Neural progenitor cell (in vitro differentiated cells): ENCODE measurements at regions not wholly inside any gene's neighbourhood (a gene's known extent, or its start where the extent isn't known, plus 50 kb on each side); places are given as distances from the start of the nearest gene placed in this dataset.

Experiments used
- DNase-seq: peaks from one replicate; pipeline ENCODE4 v3.0.0-alpha.2; 2016; ENCODE audit warnings: low spot score
- H2AFZ ChIP-seq: fragments of 200-600 bp; sonication (generic); replicated peaks from 2 replicates; pipeline ENCODE4 v1.6.1; 2016; ENCODE audit warnings: antibody characterized with exemption
- H3F3A ChIP-seq: fragments of 200-600 bp; sonication (generic); 2 replicates; pipeline ENCODE4 v1.6.1; 2016; ENCODE audit warnings: antibody characterized with exemption, low read depth
- H3K27ac ChIP-seq: fragments of 200-600 bp; sonication (generic); 2 replicates; pipeline ENCODE4 v1.5.1; 2016; ENCODE audit warnings: mild to moderate bottlenecking
- H3K27me3 ChIP-seq: fragments of 200-600 bp; sonication (generic); 2 replicates; pipeline ENCODE4 v1.6.1; 2016; ENCODE audit warnings: mild to moderate bottlenecking, moderate library complexity
- H3K36me3 ChIP-seq: fragments of 200-600 bp; sonication (generic); 2 replicates; pipeline ENCODE4 v1.5.1; 2016
- H3K4me1 ChIP-seq: fragments of 200-600 bp; sonication (generic); 2 replicates; pipeline ENCODE4 v1.6.1; 2016; ENCODE audit warnings: mixed run types
- H3K4me2 ChIP-seq: fragments of 200-600 bp; sonication (generic); 2 replicates; pipeline ENCODE4 v1.6.1; 2016
- H3K4me3 ChIP-seq: fragments of 200-600 bp; sonication (generic); 2 replicates; pipeline ENCODE4 v1.5.1; 2016
- H3K79me2 ChIP-seq: fragments of 200-600 bp; sonication (generic); 2 replicates; pipeline ENCODE4 v1.6.1; 2016; ENCODE audit warnings: low read depth
- H3K9ac ChIP-seq: fragments of 200-600 bp; sonication (generic); 2 replicates; pipeline ENCODE4 v1.6.1; 2016
- H3K9me3 ChIP-seq: fragments of 200-600 bp; sonication (generic); 2 replicates; pipeline ENCODE4 v1.5.1; 2016; ENCODE audit warnings: low read depth
- H4K20me1 ChIP-seq: fragments of 200-600 bp; sonication (generic); 2 replicates; pipeline ENCODE4 v1.6.1; 2016; ENCODE audit warnings: low read depth
- H3K27ac Mint-ChIP-seq: 3 replicates; pipeline ENCODE4 v1.8.0; 2021; ENCODE audit warnings: mixed read lengths
- H3K27me3 Mint-ChIP-seq: 2 replicates; pipeline ENCODE4 v1.8.0; 2022; ENCODE audit warnings: low read depth, mild to moderate bottlenecking, inconsistent platforms, moderate library complexity, mixed read lengths; ENCODE audit not compliant: insufficient read depth
- H3K36me3 Mint-ChIP-seq: 3 replicates; pipeline ENCODE4 v1.8.0; 2021; ENCODE audit warnings: mixed read lengths
- H3K4me1 Mint-ChIP-seq: 3 replicates; pipeline ENCODE4 v1.8.0; 2021; ENCODE audit warnings: mixed read lengths
- H3K4me3 Mint-ChIP-seq: 3 replicates; pipeline ENCODE4 v1.8.0; 2021; ENCODE audit warnings: mild to moderate bottlenecking, moderate library complexity, mixed read lengths
- H3K9me3 Mint-ChIP-seq: 3 replicates; pipeline ENCODE4 v1.8.0; 2020; ENCODE audit warnings: mixed read lengths
- CTCF ChIP-seq: fragments of 200-600 bp; sonication (generic); IDR thresholded peaks from 2 replicates; pipeline ENCODE4 v1.5.1; 2017; ENCODE audit warnings: antibody characterized with exemption, mild to moderate bottlenecking
- EZH2 ChIP-seq: fragments of 200-600 bp; sonication (generic); IDR thresholded peaks from 2 replicates; pipeline ENCODE4 v1.6.1; 2017; ENCODE audit warnings: antibody characterized with exemption, mild to moderate bottlenecking, moderate library complexity
- EZH2phosphoT487 ChIP-seq: fragments of 200-600 bp; sonication (generic); IDR thresholded peaks from 2 replicates; pipeline ENCODE4 v1.6.1; 2017; ENCODE audit warnings: antibody characterized with exemption

DNA sequence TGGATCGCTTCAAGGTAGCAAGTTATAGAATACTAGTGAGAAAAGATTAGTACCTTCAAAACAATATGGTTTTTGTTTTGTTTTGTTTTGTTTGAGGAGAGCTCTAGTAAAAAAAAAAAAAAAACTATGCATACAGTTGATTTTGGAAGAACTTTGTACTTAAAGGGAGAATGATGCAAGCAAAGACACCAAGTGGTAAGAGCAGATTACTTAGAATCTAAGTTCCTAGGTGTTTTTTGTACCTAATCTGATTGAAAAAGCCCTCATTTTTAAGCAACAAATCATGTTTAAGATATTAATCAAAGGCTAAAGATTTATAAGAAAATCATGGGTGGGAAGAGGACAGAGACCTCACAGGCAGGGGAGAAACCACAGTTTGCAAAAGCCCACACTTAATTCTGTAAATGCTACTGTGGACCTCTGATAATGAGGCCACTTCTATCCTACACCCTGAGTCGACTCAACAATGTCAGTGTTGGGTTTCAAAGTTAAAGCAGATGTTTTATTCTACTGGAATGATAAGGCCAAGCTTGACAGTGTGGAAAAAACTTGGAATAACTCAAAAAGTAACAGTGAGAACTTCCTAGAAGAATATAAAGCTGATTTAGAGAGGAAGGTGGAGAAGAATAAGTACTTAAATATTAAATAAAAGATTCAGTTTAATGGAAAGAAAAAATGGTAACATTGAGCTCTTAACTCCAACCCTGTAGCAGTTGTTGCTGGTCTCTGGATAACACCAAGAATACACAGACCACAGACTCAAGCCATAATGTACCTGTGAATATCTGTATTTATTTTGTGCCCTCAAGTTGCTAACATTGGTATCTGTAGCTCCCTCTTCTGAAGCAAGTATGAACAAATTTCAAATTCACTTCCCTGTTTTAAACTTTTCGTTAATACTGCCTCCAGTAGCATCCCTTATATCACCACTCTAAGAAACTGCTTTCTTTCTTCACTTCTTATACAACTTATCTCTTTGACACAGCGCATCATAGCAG, 1047.8 kb downstream of the EPHA7 start:
- H3K36me3 Mint-ChIP-seq: no peaks in the 10 kb centered on the region

GRCh38 chr6:92369309-92369708, 1050.0 kb downstream of the EPHA7 start:
- no peak overlapping the region for H3K9ac ChIP-seq
- no peaks in the 10 kb centered on the region for H3K4me1 ChIP-seq
- DNase-seq: no peak
- no peaks in the 10 kb centered on the region for H3K79me2 ChIP-seq
- Mint-ChIP-seq H3K27ac (no peak overlapping the region), H3K4me3 (no peak overlapping the region), H3K27me3 (no peaks in the 10 kb centered on the region), H3K4me1 (no peaks in the 10 kb centered on the region), H3K36me3 (no peaks in the 10 kb centered on the region), H3K9me3 (no peaks in the 10 kb centered on the region)
- H3K27ac ChIP-seq: no peak overlapping the region
- TF ChIP-seq EZH2phosphoT487 (no peak), CTCF (no peak), EZH2 (no peak)
- H3K27me3 ChIP-seq: no peaks in the 10 kb centered on the region
- no peaks in the 10 kb centered on the region for H3F3A ChIP-seq
- H3K4me3 ChIP-seq: no peak overlapping the region
- no peaks in the 10 kb centered on the region for H4K20me1 ChIP-seq
- H2AFZ ChIP-seq: no peak overlapping the region
- H3K4me2 ChIP-seq: no peak overlapping the region
- H3K36me3 ChIP-seq: no peaks in the 10 kb centered on the region
- H3K9me3 ChIP-seq: no peaks in the 10 kb centered on the region

More for the DNA sequence above, 1047.8 kb downstream of the EPHA7 start:
- Histone ChIP-seq H3K4me2 (no peak overlapping the region), H2AFZ (no peak overlapping the region), H3K9ac (no peak overlapping the region), H3K27ac (no peak overlapping the region), H3K79me2 (no peaks in the 10 kb centered on the region), H3K27me3 (no peaks in the 10 kb centered on the region), H3F3A (no peaks in the 10 kb centered on the region), H3K4me1 (no peaks in the 10 kb centered on the region), H3K36me3 (no peaks in the 10 kb centered on the region), H3K4me3 (no peak overlapping the region), H4K20me1 (no peaks in the 10 kb centered on the region), H3K9me3 (no peaks in the 10 kb centered on the region)
- TF ChIP-seq EZH2 (no peak), EZH2phosphoT487 (no peak), CTCF (no peak)
- Mint-ChIP-seq H3K9me3 (no peaks in the 10 kb centered on the region), H3K27me3 (no peaks in the 10 kb centered on the region), H3K4me3 (no peak overlapping the region), H3K4me1 (no peaks in the 10 kb centered on the region), H3K27ac (no peak overlapping the region)
- no peak for DNase-seq

- no peak for TF ChIP-seq EZH2
- Mint-ChIP-seq H3K9me3 (no peaks in the 10 kb centered on the region), H3K36me3 (no peaks in the 10 kb centered on the region), H3K4me1 (no peaks in the 10 kb centered on the region), H3K4me3 (no peak overlapping the region), H3K27me3 (no peaks in the 10 kb centered on the region), H3K27ac (no peak overlapping the region)
- H3K4me1 ChIP-seq: no peaks in the 10 kb centered on the region
- H3K79me2 ChIP-seq: no peaks in the 10 kb centered on the region
- H2AFZ ChIP-seq: peak overlapping the region; percentile 48
- no peaks in the 10 kb centered on the region for H3F3A ChIP-seq
- no peak overlapping the region for H3K9ac ChIP-seq
- no peak overlapping the region for H3K4me3 ChIP-seq
- no peak overlapping the region for H3K27ac ChIP-seq
- H3K4me2 ChIP-seq: no peak overlapping the region
- no peaks in the 10 kb centered on the region for H4K20me1 ChIP-seq
- H3K9me3 ChIP-seq: no peaks in the 10 kb centered on the region
- DNase-seq: no peak
- no peaks in the 10 kb centered on the region for H3K36me3 ChIP-seq
- H3K27me3 ChIP-seq: no peaks in the 10 kb centered on the region
Observed at GRCh38 chr6:92364948-92365541, 1054.3 kb downstream of the EPHA7 start.

GRCh38 chr6:92363111-92363510, 1056.2 kb downstream of the EPHA7 start:
- Histone ChIP-seq H3K9ac (no peak overlapping the region), H3K4me3 (no peak overlapping the region), H4K20me1 (no peaks in the 10 kb centered on the region), H2AFZ (no peak overlapping the region), H3K79me2 (no peaks in the 10 kb centered on the region), H3K27ac (no peak overlapping the region), H3K4me1 (no peaks in the 10 kb centered on the region), H3K4me2 (no peak overlapping the region), H3K9me3 (no peaks in the 10 kb centered on the region), H3K27me3 (no peaks in the 10 kb centered on the region), H3F3A (no peaks in the 10 kb centered on the region), H3K36me3 (no peaks in the 10 kb centered on the region)
- Mint-ChIP-seq H3K27me3 (no peaks in the 10 kb centered on the region), H3K4me3 (no peak overlapping the region), H3K4me1 (no peaks in the 10 kb centered on the region), H3K9me3 (no peaks in the 10 kb centered on the region), H3K27ac (no peak overlapping the region), H3K36me3 (no peaks in the 10 kb centered on the region)
- TF ChIP-seq CTCF: no peak
- no peak for TF ChIP-seq EZH2
- TF ChIP-seq EZH2phosphoT487: no peak
- no peak for DNase-seq
